Adipocyte (in vitro differentiated cells): ENCODE measurements at regions not wholly inside any gene's neighbourhood (a gene's known extent, or its start where the extent isn't known, plus 50 kb on each side); places are given as distances from the start of the nearest gene placed in this dataset.

Experiments used
- DNase-seq: peaks from one replicate; pipeline ENCODE4 v3.0.0-alpha.2; 2015; ENCODE audit warnings: low read depth
- H3K27me3 ChIP-seq: replicated peaks from 2 replicates; pipeline ENCODE4 v1.7.0; 2013; ENCODE audit warnings: mild to moderate bottlenecking, low read length, moderate library complexity; ENCODE audit not compliant: control insufficient read depth, insufficient read depth
- H3K36me3 ChIP-seq: 2 replicates; pipeline ENCODE4 v1.7.0; 2013; ENCODE audit warnings: low read length, mild to moderate bottlenecking, moderate library complexity; ENCODE audit not compliant: control insufficient read depth, insufficient read depth, severe bottlenecking
- H3K4me1 ChIP-seq: 2 replicates; pipeline ENCODE4 v1.7.0; 2013; ENCODE audit warnings: mild to moderate bottlenecking, low read length, moderate library complexity; ENCODE audit not compliant: control insufficient read depth, insufficient read depth
- H3K4me3 ChIP-seq: 2 replicates; pipeline ENCODE4 v1.7.0; 2013; ENCODE audit warnings: mild to moderate bottlenecking, low read length, moderate library complexity
- H3K9ac ChIP-seq: 2 replicates; pipeline ENCODE4 v1.7.0; 2013; ENCODE audit warnings: mild to moderate bottlenecking, low read length, moderate library complexity
- H3K9me3 ChIP-seq: 2 replicates; pipeline ENCODE4 v1.7.0; 2013; ENCODE audit warnings: mild to moderate bottlenecking, low read length, moderate library complexity; ENCODE audit not compliant: control insufficient read depth

DNA sequence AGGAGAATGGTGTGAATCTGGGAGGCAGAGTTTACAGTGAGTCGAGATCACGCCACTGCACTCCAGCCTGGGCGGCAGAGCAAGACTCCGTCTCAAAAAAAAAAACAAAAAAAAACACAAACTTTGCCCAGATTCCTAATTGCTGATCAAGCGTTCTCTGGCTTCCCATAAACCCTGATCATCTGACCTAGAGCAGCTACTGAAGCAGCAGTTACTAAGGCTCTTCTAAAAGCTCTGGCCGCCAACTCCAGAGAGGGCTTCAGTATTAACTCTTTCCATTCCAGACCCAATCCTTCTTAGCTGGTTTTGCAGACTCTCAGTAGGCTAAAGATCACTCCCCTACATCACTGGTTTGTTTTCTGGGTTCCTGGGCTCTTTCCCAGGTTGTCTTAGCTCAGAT, 201.6 kb downstream of the IGSF11 start:
- Histone ChIP-seq H3K27me3 (no peaks in the 10 kb centered on the region), H3K36me3 (no peaks in the 10 kb centered on the region), H3K4me1 (peaks cover 10% of the 10 kb centered on the region), H3K9ac (no peak overlapping the region), H3K9me3 (no peaks in the 10 kb centered on the region), H3K4me3 (no peak overlapping the region)
- DNase-seq = no peak

DNA sequence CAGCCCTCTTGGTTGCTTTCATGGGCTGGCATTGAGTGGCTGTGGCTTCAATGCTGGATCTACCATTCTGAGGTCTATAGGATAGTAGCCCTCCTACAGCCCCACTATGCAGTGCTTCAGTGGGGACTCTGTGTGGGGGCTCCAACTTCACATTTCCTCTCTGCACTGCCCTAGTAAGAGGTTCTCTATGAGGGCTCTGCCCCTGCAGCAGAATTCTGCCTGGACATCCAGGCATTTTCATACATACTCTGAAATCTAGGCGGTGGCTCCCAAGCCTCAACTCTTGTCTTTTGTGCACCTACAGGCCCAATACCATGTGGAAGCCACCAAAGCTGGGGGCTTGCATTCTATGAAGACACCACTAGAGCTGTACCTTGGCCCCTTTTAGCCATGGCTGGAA, 195.8 kb downstream of the IGSF11 start:
- Histone ChIP-seq H3K9ac (no peak overlapping the region), H3K27me3 (no peaks in the 10 kb centered on the region), H3K9me3 (peaks cover 11% of the 10 kb centered on the region), H3K4me3 (no peak overlapping the region), H3K36me3 (no peaks in the 10 kb centered on the region), H3K4me1 (peaks cover 6% of the 10 kb centered on the region)
- no peak for DNase-seq

DNA sequence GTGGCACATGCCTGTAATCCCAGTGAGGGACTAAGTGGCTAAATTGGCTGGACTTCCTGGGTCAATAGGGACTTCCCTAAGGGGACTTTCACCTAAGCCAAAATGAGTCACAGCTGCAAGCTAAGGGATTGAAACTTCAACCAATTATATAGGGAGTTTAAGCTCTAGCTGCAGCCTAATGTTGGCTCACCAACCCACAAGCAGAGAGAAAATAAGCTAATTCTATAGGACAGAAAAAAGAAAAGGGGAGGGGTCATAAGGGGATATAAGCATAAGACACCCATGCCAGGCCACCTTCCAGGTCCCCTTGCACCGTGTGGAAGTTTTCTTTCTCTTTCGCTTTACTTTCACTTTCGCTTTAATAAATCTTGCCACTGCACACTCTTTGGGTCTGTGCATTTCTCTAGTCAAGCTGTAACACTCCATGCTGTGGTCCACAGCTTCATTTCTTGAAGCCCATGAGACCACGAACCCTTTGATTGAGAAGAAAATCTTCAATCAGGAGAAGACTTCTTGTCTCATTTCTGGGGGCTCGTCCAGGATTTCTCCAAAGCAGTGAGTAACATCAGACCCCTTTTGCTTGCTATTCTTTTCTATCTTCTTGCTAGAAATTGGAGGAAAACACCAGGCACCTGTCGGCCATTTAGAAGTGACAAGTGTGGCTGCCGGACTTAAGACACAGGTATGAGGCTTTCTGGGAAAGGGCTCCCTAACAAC, 192.3 kb downstream of the IGSF11 start:
- Histone ChIP-seq H3K27me3 (no peaks in the 10 kb centered on the region), H3K4me3 (peak overlapping the region; percentile 29), H3K9ac (no peak overlapping the region), H3K4me1 (no peaks in the 10 kb centered on the region), H3K36me3 (no peaks in the 10 kb centered on the region), H3K9me3 (peaks cover 11% of the 10 kb centered on the region)
- peak; percentile 1 for DNase-seq

DNA sequence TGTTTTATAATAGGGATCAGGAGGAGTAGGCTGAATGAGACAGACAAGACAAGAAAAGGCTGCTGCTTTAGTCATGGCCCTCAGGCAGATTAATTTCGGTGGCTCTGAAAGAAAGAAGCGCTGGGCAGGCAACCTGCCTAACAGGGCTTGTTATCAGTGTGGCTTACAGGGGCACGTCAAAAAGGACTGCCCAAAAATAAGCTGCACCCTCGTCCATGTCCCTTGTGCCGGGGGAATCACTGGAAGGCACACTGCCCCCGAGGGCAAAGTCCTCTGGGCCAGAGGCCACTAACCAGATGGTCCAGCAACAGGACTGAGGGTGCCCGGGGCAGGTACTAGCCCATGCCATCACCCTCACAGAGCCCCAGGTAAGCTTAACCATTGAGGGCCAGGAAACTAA, 188.5 kb downstream of the IGSF11 start:
- no peak overlapping the region for H3K9ac ChIP-seq
- H3K36me3 ChIP-seq = no peaks in the 10 kb centered on the region

More for the DNA sequence above, 188.5 kb downstream of the IGSF11 start:
- Histone ChIP-seq H3K27me3 (no peaks in the 10 kb centered on the region), H3K9me3 (peaks cover 10% of the 10 kb centered on the region), H3K4me3 (no peak overlapping the region), H3K4me1 (no peaks in the 10 kb centered on the region)
- DNase-seq = no peak
